Activated T-cell treated with anti-CD3 and anti-CD28 coated beads, Interleukin-2, amount 50 U/mL, for 4 hours (primary cell): ENCODE measurements at regions not wholly inside any gene's neighbourhood (a gene's known extent, or its start where the extent isn't known, plus 50 kb on each side); places are given as distances from the start of the nearest gene placed in this dataset.

Experiments
- ATAC-seq, 2 donors: fragments of 200-7000 bp; cut with Tn5 transposase; one replicate each; pipeline ENCODE4 v1.10.0; 2021
- DNase-seq: peaks from one replicate; pipeline ENCODE4 v3.0.0-alpha.2; 2020
- H3K27me3 Mint-ChIP-seq: one replicate; pipeline ENCODE4 v1.8.0; 2021; ENCODE audit warnings: low read depth, mixed read lengths
- H3K36me3 Mint-ChIP-seq: one replicate; pipeline ENCODE4 v1.8.0; 2022; ENCODE audit warnings: mixed read lengths; ENCODE audit not compliant: insufficient read depth
- H3K4me1 Mint-ChIP-seq: one replicate; pipeline ENCODE4 v1.8.0; 2021; ENCODE audit warnings: low read depth, mixed read lengths
- H3K4me3 Mint-ChIP-seq: one replicate; pipeline ENCODE4 v1.8.0; 2021; ENCODE audit warnings: mild to moderate bottlenecking, moderate library complexity, mixed read lengths
- H3K9me3 Mint-ChIP-seq: one replicate; pipeline ENCODE4 v1.8.0; 2021; ENCODE audit warnings: mixed read lengths

DNA sequence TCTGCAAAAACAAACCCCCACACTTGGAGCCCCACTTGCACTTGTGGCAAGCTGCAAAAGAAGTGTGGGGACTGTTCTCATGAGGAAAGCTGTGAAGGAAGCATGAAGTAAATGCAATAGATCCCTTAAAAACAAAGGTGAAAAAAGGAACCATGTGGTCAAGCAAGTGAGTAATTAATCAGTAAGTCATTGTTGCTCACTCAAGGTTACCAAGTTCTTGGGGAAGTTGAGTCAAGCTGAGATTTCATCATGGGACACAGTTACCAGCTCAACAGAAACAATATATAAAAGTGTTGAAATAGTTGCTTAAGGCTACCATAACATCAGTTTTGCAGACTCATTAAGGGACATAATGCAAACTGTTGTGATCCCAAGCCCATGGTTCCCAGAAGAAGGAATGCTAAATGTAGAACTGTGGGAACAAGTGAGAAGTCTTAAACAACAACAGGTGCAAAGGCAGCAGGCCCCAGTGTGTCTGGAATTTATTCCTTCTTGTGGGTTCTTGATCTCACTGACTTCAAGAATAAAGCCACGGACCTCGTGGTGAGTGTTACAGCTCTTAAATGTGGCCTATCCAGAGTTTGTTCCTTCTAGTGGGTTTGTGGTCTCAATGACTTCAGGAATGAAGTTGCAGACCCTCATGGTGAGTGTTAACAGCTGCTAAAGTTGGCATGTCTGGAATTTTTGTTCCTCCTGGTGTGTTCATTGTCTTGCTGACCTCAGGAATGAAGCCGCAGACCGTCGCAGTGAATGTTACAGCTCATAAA is 336.3 kb upstream of the RBMY1B start:
- Mint-ChIP-seq H3K4me3 (no peak overlapping the region), H3K9me3 (no peaks in the 10 kb centered on the region), H3K4me1 (peaks cover 16% of the 10 kb centered on the region), H3K27me3 (no peaks in the 10 kb centered on the region), H3K36me3 (peaks cover 5% of the 10 kb centered on the region)
- ATAC-seq: no peak
- DNase-seq: no peak

DNA sequence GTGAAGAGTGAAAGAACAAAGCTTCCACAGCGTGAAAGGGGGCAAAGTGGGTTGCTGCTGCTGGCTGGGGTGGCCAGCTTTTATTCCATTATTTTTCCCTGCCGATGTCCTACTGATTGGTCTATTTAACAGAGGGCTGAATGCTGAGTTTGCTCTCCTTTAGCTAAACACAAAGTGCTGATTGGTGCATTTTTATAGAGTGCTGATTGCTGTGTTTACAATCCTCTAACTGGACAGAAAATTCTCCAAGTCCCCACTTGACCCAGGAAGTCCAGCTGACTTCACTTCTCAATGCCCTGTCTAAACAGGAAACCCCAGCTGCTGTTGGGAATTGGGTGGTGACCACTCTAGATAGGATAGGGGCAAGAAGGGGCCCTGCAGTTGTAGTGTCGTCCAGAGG is 335.6 kb upstream of the RBMY1B start:
- no peak overlapping the region for H3K4me3 Mint-ChIP-seq
- no peak for ATAC-seq
- no peaks in the 10 kb centered on the region for H3K9me3 Mint-ChIP-seq
- H3K27me3 Mint-ChIP-seq: no peaks in the 10 kb centered on the region
- DNase-seq: no peak
- H3K4me1 Mint-ChIP-seq: peaks cover 17% of the 10 kb centered on the region
- peaks cover 5% of the 10 kb centered on the region for H3K36me3 Mint-ChIP-seq

DNA sequence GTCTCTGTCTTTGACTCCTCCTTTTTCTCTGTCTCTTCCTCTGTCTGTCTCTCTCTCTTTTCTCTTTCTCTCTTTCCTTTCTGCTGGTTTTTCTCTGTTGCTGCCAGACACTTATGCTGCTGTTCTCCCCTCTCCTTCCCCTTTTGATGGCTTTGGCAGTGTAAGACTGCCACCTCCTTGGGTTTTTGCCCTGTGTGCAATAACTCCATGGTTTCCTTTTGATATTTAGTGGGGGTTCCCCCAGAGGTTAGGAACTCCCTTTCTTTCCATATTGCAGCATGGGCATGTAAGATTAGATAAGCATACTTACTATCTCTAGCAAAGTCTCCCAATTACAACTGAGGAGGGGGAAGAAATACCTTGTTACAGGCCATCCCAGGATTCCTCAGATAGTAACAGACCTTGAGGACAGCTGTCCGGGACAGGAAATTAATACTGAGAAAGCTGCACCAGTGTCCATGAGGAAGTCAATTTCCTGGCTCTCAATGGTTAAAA is 333.8 kb upstream of the RBMY1B start:
- Mint-ChIP-seq H3K27me3 (no peaks in the 10 kb centered on the region), H3K4me3 (no peak overlapping the region), H3K36me3 (no peaks in the 10 kb centered on the region), H3K9me3 (no peaks in the 10 kb centered on the region), H3K4me1 (peaks cover 20% of the 10 kb centered on the region)
- ATAC-seq (no peak), DNase-seq (no peak)

DNA sequence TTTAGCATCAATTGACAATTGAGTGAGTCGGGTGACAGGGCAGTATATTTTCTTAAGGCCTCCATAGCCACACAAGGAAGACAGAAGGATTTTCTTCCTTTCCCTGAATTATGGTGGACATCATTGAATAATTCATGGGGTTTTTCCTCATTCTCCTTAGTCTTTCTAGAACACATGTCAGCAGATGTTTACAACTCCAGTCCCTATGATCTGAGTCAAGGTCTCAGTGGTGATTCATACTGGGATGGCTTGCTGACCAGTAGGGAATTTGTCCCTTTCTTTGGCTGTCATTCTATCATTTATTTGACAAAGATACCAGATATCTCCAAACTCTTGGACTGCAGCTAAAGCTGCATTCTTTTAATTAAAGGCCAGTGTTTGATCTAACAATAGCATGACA is 332.9 kb upstream of the RBMY1B start:
- Mint-ChIP-seq H3K4me3 (no peak overlapping the region), H3K36me3 (no peaks in the 10 kb centered on the region), H3K9me3 (no peaks in the 10 kb centered on the region), H3K4me1 (peaks cover 20% of the 10 kb centered on the region), H3K27me3 (no peaks in the 10 kb centered on the region)
- DNase-seq: no peak
- no peak for ATAC-seq

DNA sequence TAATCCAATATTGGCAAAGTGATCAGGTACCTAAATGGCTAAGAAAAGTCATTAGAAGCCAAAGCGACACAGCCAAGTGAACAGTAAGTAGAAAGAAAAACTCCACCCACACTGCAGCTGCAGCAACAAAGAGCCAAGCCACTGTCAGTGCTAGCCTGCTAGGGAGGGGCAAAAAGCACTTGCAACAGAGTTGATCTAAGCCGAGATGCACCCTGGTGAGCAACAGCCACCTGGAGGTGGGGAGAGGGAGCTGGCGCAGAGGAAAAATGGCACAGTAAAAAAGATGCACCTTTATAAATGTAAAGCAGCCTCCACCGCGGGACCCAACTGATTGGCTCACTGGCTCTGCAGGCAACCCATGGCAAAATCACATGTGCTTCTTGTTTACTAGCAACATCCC is 330.2 kb upstream of the RBMY1B start:
- H3K36me3 Mint-ChIP-seq: no peaks in the 10 kb centered on the region

DNA sequence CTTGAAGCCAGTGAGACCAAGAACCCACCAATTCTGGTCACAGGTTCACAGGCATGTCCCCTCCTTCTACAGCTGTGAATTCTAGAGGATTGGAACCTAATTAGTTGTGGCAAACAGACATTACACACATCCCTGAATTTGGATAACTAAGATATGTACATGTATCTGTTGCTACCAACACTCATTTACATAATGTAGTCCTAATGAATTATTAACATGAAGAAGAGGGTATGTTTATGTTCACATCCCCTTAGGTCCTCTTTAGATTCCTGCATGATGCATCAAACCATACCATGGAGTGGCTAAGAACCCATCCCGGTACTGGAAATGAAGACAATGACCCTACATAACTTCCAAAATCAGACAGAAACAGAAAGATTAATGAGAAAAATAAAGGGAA is 326.9 kb upstream of the RBMY1B start:
- no peak overlapping the region for H3K4me3 Mint-ChIP-seq
- no peaks in the 10 kb centered on the region for H3K9me3 Mint-ChIP-seq
- H3K4me1 Mint-ChIP-seq: peaks cover 23% of the 10 kb centered on the region
- H3K36me3 Mint-ChIP-seq: no peaks in the 10 kb centered on the region
- H3K27me3 Mint-ChIP-seq: no peaks in the 10 kb centered on the region
- DNase-seq (no peak), ATAC-seq (no peak)

More for the DNA sequence above, 330.2 kb upstream of the RBMY1B start:
- ATAC-seq (peak in 1 of 2 donors; percentile 79), DNase-seq (no peak)
- H3K27me3 Mint-ChIP-seq: no peaks in the 10 kb centered on the region
- no peak overlapping the region for H3K4me3 Mint-ChIP-seq
- peaks cover 30% of the 10 kb centered on the region for H3K4me1 Mint-ChIP-seq
- no peaks in the 10 kb centered on the region for H3K9me3 Mint-ChIP-seq

DNA sequence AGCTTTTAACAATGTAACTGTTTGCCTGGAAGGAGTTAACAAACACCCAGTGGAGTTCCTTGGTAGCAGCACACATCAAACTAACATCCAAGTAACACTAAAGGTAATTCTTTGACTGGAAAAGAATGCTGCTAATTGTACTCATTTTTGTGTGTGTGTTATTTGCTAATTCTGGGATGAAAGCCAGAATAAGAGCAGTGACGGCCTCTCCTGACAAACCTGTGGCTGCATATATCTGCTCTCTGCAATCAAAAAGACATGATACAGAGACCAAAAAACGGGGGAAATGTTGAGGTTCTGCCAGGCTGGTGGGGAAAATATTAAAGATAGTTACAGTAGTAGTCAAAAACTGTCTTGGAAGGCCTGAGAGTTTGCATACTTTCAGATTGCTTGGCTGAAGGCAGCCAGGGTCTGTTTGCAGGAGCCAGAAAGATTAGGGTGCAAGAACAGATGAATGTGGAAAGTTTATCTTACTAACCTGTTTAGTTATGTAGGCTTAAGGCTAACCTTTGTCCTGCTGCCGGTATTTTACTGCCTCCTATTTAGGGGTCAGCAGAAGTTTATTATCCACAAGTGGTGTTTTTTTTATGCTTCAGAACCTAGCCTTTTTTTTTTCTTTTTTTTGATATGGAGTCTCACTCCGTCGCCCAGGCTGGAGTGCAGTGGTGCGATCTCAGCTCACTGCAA is 325.6 kb upstream of the RBMY1B start:
- ATAC-seq (no peak), DNase-seq (no peak)
- no peaks in the 10 kb centered on the region for H3K36me3 Mint-ChIP-seq
- H3K4me3 Mint-ChIP-seq: no peak overlapping the region
- H3K9me3 Mint-ChIP-seq: no peaks in the 10 kb centered on the region
- no peaks in the 10 kb centered on the region for H3K27me3 Mint-ChIP-seq
- peaks cover 19% of the 10 kb centered on the region for H3K4me1 Mint-ChIP-seq

DNA sequence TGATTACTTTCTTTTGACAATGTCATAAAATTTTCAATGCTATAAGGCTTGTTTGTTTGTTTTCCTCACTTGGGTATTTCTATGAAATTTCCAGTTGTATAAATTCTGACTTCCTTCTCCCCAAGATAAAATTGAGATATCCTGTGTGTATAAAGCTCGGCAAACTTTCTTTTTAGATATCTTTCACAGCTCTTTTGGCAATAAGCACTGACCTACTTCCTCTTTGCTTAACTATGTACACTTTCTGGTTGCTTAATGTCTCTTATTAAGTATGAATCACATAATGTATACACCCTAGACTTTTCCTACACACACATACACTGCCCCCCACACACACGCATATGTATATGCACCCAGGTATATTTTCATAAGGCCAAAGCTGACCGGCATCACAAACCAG is 318.4 kb upstream of the RBMY1B start:
- Mint-ChIP-seq H3K36me3 (peaks cover 2% of the 10 kb centered on the region), H3K27me3 (no peaks in the 10 kb centered on the region), H3K4me1 (peaks cover 3% of the 10 kb centered on the region), H3K9me3 (no peaks in the 10 kb centered on the region), H3K4me3 (no peak overlapping the region)
- no peak for DNase-seq
- no peak for ATAC-seq

DNA sequence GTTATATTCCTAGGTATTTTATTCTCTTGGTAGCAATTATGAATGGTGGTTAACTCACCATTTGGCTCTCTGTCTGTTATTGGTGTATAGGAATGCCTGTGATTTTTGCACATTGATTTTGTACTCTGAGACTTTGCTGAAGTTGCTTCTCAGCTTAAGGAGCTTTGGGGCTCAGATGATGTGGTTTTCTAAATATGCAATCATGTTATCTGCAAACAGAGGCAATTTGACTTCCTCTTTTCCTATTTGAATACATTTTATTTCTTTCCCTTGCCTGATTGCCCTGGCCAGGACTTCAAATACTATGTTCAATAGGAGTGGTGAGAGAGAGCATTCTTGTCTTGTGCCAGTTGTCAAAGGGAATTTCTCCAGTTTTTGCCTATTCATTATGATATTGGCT is 310.9 kb upstream of the RBMY1B start:
- Mint-ChIP-seq H3K27me3 (no peaks in the 10 kb centered on the region), H3K4me3 (no peak overlapping the region), H3K4me1 (peaks cover 8% of the 10 kb centered on the region), H3K9me3 (peaks cover 5% of the 10 kb centered on the region), H3K36me3 (no peaks in the 10 kb centered on the region)
- DNase-seq (no peak), ATAC-seq (no peak)

DNA sequence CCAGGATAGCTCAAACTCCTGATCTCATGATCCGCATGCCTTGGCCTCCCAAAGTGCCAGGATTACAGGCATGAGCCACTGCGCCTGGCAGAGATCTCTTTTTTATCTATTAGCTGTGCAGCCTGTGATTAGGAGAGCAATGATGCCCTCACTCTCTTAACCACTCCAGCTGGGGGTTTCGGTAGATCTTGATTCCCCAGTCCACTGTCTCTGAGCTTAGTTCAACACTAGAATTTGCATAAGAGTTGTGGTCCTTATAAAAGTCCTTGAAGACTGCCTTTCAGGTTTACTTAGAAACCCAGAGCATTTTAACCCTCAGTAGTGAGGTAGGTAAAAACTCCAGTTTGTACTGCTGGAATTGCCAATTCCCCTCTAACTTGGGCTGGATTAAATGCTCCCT is 283.3 kb upstream of the RBMY1B start:
- Mint-ChIP-seq H3K4me3 (no peak overlapping the region), H3K9me3 (no peaks in the 10 kb centered on the region), H3K4me1 (peaks cover 8% of the 10 kb centered on the region), H3K27me3 (no peaks in the 10 kb centered on the region), H3K36me3 (no peaks in the 10 kb centered on the region)
- DNase-seq (no peak), ATAC-seq (no peak)

DNA sequence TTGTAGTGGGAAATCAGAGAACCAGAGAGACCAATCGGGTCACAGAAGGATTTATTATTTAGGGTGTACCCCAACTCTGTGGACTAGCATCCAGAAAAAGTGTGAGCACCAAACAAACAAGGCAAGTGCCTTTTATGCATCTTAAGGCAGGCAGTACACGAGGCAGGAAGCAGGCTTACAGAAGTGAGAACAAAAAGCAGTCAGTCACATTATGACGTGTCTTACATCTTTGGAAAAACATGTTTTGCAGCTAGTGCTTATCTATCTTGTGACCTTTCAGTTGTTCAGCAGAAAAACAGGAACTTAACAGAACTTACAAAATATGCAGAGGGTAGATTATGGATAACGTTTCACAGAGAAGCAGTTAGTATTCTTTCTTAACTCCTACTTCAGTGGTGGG is 270.9 kb upstream of the RBMY1B start:
- Mint-ChIP-seq H3K9me3 (peaks cover 5% of the 10 kb centered on the region), H3K4me1 (peaks cover 42% of the 10 kb centered on the region), H3K27me3 (no peaks in the 10 kb centered on the region), H3K36me3 (peaks cover 6% of the 10 kb centered on the region), H3K4me3 (peak overlapping the region; percentile 33)
- ATAC-seq (peak in 1 of 2 donors; percentile 88), DNase-seq (no peak)

DNA sequence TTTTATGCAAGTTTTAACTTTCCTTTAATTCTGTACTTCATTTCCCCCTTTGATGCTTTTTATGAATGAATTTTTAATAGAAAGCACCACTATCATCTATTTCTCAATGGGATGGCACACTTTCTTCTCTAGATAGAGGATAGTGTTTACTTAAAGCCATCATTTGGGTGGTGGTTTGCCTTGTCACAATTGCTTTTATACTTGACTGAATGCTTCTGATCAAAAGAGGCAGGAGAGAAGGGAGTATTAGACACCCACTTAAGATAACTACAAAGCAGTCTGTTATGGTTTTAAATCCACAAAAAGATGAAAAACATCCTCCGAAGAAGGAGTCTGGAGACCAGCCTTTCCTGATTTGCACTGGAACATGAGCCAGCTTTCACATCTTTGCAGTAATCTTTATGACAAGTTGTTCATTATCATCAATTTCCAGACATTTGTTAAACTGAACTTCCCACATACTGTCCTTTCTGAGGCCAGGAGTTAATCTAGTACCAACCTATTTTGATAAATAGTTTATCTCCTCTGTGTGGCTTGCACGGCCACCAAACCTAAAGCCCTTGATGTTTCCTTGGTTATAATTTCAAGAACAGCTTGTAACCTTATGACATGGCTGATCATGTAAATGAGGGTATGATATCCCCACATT is 270.4 kb upstream of the RBMY1B start:
- H3K9me3 Mint-ChIP-seq: peaks cover 5% of the 10 kb centered on the region
- H3K4me1 Mint-ChIP-seq: peaks cover 42% of the 10 kb centered on the region
- peaks cover 6% of the 10 kb centered on the region for H3K36me3 Mint-ChIP-seq
- H3K27me3 Mint-ChIP-seq: no peaks in the 10 kb centered on the region
- ATAC-seq (peak in 1 of 2 donors; percentile 29), DNase-seq (no peak)
- H3K4me3 Mint-ChIP-seq: peak overlapping the region; percentile 33

DNA sequence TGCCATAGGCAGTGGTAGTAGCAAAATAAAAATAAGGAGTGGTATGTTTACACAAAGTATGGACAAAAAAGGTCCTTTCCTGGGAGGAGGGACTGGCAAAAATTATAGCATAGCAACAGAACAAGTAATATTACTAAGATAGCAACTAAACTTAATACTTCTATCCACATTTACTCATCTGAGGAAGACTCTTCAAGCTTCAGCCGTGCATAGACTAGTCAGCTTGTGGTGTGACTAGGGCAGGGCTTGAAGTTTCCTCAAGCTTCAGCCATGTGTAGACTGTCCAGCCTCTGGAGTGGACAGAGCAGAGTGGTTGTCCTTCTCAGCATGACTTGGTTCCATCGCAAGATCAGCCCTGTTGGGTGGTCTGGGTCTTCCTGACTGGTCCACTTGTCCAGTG is 268.3 kb upstream of the RBMY1B start:
- Mint-ChIP-seq H3K9me3 (peaks cover 5% of the 10 kb centered on the region), H3K4me3 (no peak overlapping the region), H3K36me3 (peaks cover 6% of the 10 kb centered on the region), H3K27me3 (no peaks in the 10 kb centered on the region), H3K4me1 (peaks cover 56% of the 10 kb centered on the region)
- ATAC-seq: no peak
- no peak for DNase-seq

DNA sequence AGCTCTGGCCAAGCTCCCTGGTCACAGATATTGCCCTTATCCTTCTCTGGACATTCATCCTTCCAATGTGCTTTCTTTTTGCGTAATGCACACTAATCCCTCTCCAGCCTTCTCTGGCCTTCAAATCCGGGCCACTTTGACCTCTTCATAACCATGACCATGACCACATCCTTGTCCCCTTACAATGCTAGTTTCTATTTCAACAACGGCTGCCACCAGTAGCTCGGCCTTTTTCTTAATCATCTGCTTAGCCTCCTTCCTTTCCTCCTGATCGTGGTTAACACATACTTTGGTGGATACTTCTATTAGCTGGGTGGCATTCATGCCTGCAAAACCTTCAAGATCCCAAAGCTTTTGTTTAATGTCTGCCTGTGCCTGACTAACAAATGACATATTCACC is 264.4 kb upstream of the RBMY1B start:
- H3K4me3 Mint-ChIP-seq: peak overlapping the region; percentile 20
- DNase-seq (no peak), ATAC-seq (no peak)
- H3K27me3 Mint-ChIP-seq: no peaks in the 10 kb centered on the region
- no peaks in the 10 kb centered on the region for H3K9me3 Mint-ChIP-seq
- H3K36me3 Mint-ChIP-seq: no peaks in the 10 kb centered on the region
- peaks cover 65% of the 10 kb centered on the region for H3K4me1 Mint-ChIP-seq

DNA sequence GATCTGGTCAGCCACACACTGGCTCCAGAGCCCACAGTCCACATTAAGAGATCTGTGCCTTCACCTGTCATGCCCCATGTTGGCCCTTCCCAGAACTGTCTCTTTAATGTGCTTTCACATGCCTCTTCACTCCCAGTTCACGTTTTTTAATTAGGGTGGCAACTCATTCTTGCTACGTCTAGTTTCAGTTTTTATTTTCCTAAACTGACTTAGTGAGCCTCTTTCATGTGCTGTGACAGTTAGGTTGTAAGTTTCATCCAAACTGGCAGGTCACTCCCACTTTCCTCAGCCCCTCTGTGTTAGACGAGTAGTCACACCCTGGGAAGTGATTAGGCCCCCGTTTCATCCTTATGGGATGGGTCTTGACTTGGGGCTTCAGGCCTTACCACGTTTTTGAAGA is 262.5 kb upstream of the RBMY1B start:
- Mint-ChIP-seq H3K4me3 (peak overlapping the region; percentile 47), H3K4me1 (peaks cover 59% of the 10 kb centered on the region), H3K36me3 (no peaks in the 10 kb centered on the region), H3K27me3 (no peaks in the 10 kb centered on the region), H3K9me3 (no peaks in the 10 kb centered on the region)
- ATAC-seq (peak in 1 of 2 donors; percentile 68), DNase-seq (no peak)
